Mesothelial cell of epicardium (in vitro differentiated cells): ENCODE measurements at regions not wholly inside any gene's neighbourhood (a gene's known extent, or its start where the extent isn't known, plus 50 kb on each side); places are given as distances from the start of the nearest gene placed in this dataset.

Experiments used
- DNase-seq, 2 experiments: peaks; one replicate each; pipeline ENCODE4 v3.0.0; 2021; ENCODE audit warnings: low spot score in 2 of 2; ENCODE audit not compliant: unreplicated experiment in 2 of 2
- H3K27ac Mint-ChIP-seq: 2 replicates; pipeline ENCODE4 v1.8.0; 2021; ENCODE audit warnings: mixed read lengths
- H3K27me3 Mint-ChIP-seq: 2 replicates; pipeline ENCODE4 v1.8.0; 2021; ENCODE audit warnings: low read depth, mixed read lengths
- H3K36me3 Mint-ChIP-seq: 2 replicates; pipeline ENCODE4 v1.8.0; 2021; ENCODE audit warnings: mixed read lengths
- H3K4me1 Mint-ChIP-seq: 2 replicates; pipeline ENCODE4 v1.8.0; 2021; ENCODE audit warnings: mixed read lengths
- H3K4me3 Mint-ChIP-seq: 2 replicates; pipeline ENCODE4 v1.8.0; 2021; ENCODE audit warnings: mild to moderate bottlenecking, moderate library complexity, mixed read lengths
- H3K9me3 Mint-ChIP-seq: 2 replicates; pipeline ENCODE4 v1.8.0; 2021; ENCODE audit warnings: mixed read lengths
- TF ChIP-seq, protein P1 (sequence below): fragments of 200-600 bp; sonication (generic); IDR thresholded peaks from one replicate; pipeline ENCODE4 v1.5.0; 2021; ENCODE audit warnings: antibody characterized with exemption; ENCODE audit not compliant: unreplicated experiment

DNA sequence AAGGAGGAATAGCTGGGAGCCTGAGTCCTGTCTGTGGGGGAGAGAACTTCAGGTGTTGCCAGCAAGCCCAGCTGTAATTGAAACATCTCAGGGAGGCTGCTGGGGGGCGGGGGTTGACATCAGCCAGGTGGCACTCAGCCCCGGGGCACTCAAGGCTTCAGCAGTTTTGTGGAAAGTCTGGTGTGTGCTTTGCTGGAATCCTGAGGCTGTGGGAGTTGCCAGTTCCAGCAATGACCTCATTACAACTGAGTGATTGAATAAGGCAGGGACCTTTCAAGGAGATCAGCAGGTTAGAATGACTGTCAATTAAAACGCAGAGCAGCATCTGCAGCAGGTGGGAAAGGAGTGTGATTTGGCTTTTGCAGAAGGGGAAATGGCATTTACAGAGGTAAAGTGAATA is 75.7 kb downstream of the FAM43A start:
- H3K9me3 Mint-ChIP-seq, result no peaks in the 10 kb centered on the region
- TF ChIP-seq, protein P1, sequence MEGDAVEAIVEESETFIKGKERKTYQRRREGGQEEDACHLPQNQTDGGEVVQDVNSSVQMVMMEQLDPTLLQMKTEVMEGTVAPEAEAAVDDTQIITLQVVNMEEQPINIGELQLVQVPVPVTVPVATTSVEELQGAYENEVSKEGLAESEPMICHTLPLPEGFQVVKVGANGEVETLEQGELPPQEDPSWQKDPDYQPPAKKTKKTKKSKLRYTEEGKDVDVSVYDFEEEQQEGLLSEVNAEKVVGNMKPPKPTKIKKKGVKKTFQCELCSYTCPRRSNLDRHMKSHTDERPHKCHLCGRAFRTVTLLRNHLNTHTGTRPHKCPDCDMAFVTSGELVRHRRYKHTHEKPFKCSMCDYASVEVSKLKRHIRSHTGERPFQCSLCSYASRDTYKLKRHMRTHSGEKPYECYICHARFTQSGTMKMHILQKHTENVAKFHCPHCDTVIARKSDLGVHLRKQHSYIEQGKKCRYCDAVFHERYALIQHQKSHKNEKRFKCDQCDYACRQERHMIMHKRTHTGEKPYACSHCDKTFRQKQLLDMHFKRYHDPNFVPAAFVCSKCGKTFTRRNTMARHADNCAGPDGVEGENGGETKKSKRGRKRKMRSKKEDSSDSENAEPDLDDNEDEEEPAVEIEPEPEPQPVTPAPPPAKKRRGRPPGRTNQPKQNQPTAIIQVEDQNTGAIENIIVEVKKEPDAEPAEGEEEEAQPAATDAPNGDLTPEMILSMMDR, result no peak
- no peak for DNase-seq
- H3K36me3 Mint-ChIP-seq, result no peaks in the 10 kb centered on the region
- H3K27me3 Mint-ChIP-seq, result peaks cover 4% of the 10 kb centered on the region
- H3K4me3 Mint-ChIP-seq, result no peak overlapping the region
- H3K4me1 Mint-ChIP-seq, result peaks cover 7% of the 10 kb centered on the region
- no peak overlapping the region for H3K27ac Mint-ChIP-seq

- peaks cover 4% of the 10 kb centered on the region for H3K27me3 Mint-ChIP-seq
- H3K36me3 Mint-ChIP-seq, result no peaks in the 10 kb centered on the region
- no peak for DNase-seq
- no peak overlapping the region for H3K4me3 Mint-ChIP-seq
- TF ChIP-seq, protein P1, result no peak
- H3K4me1 Mint-ChIP-seq, result peaks cover 19% of the 10 kb centered on the region
- H3K9me3 Mint-ChIP-seq, result no peaks in the 10 kb centered on the region
- no peak overlapping the region for H3K27ac Mint-ChIP-seq
These were observed 81.2 kb downstream of the FAM43A start for GRCh38 chr3:194766845-194767244.

GRCh38 chr3:194767446-194768207 is 81.9 kb downstream of the FAM43A start:
- no peak overlapping the region for H3K4me3 Mint-ChIP-seq
- TF ChIP-seq, protein P1, result no peak
- H3K27ac Mint-ChIP-seq, result no peak overlapping the region

DNA sequence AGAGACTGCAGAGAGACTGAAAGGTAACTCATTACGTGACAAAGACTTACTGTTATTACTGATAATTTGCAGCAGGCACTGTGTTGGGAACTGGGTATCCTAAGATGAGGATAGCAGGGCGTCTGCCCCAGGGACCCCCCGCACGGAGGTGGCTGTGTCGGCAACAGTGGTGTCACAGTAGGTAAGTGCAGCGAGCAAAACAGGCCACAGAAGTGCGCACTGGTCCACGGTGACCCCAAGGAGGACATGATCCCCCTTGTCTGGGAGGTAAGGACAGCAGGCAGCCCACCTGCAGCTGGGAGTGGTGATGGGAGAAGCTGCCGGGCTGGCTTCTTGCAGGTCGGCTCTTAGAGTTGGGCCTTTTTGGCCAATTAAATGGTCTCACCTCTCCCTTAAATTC is 82.9 kb downstream of the FAM43A start:
- Mint-ChIP-seq H3K9me3 (no peaks in the 10 kb centered on the region), H3K36me3 (no peaks in the 10 kb centered on the region), H3K27ac (peak overlapping the region; percentile 83), H3K27me3 (peaks cover 6% of the 10 kb centered on the region), H3K4me1 (peaks cover 19% of the 10 kb centered on the region), H3K4me3 (peak overlapping the region; percentile 59)
- DNase-seq, result no peak
- TF ChIP-seq, protein P1, result no peak

More at GRCh38 chr3:194767446-194768207, 81.9 kb downstream of the FAM43A start:
- Mint-ChIP-seq H3K36me3 (no peaks in the 10 kb centered on the region), H3K9me3 (no peaks in the 10 kb centered on the region), H3K27me3 (peaks cover 4% of the 10 kb centered on the region), H3K4me1 (peaks cover 19% of the 10 kb centered on the region)
- no peak for DNase-seq

- TF ChIP-seq, protein P1, result no peak
- H3K27ac Mint-ChIP-seq, result peak overlapping the region; percentile 83
- H3K36me3 Mint-ChIP-seq, result no peaks in the 10 kb centered on the region
- H3K4me3 Mint-ChIP-seq, result peak overlapping the region; percentile 59
- H3K4me1 Mint-ChIP-seq, result peaks cover 19% of the 10 kb centered on the region
- no peaks in the 10 kb centered on the region for H3K9me3 Mint-ChIP-seq
- DNase-seq, result peak; percentile 78 to 80
- H3K27me3 Mint-ChIP-seq, result peaks cover 6% of the 10 kb centered on the region
These were observed 83.4 kb downstream of the FAM43A start for GRCh38 chr3:194769020-194769643.
